Neutrophil (primary cell): ENCODE measurements at regions not wholly inside any gene's neighbourhood (a gene's known extent, or its start where the extent isn't known, plus 50 kb on each side); places are given as distances from the start of the nearest gene placed in this dataset.

Experiments used
- H3K27ac ChIP-seq: fragments of 200-600 bp; sonication (generic); 2 replicates; pipeline ENCODE4 v1.5.1; 2016; ENCODE audit warnings: mild to moderate bottlenecking, moderate library complexity
- H3K27me3 ChIP-seq: fragments of 200-600 bp; sonication (generic); 2 replicates; pipeline ENCODE4 v1.6.0; 2016; ENCODE audit warnings: mild to moderate bottlenecking
- H3K36me3 ChIP-seq: fragments of 200-600 bp; sonication (generic); 2 replicates; pipeline ENCODE4 v1.5.1; 2017
- H3K4me1 ChIP-seq, 2 experiments: fragments of 200-600 bp in 1 of 2; sonication (generic) in 1 of 2; 1 replicate in 1 of 2; 2 replicates in 1 of 2; pipeline versions ENCODE4 v1.5.1 to v1.6.1; 2013 to 2016; ENCODE audit warnings: low read depth in 1 of 2, low read length in 1 of 2, mild to moderate bottlenecking in 1 of 2, moderate library complexity in 1 of 2; ENCODE audit not compliant: control insufficient read depth in 1 of 2, insufficient read depth in 1 of 2
- H3K4me3 ChIP-seq, 2 experiments: fragments of 200-600 bp in 1 of 2; sonication (generic) in 1 of 2; 1 replicate in 1 of 2; 2 replicates in 1 of 2; pipeline ENCODE4 v1.5.1; 2013 to 2016; ENCODE audit warnings: low read depth in 1 of 2, low read length in 1 of 2, mild to moderate bottlenecking in 1 of 2, moderate library complexity in 1 of 2
- H3K9me3 ChIP-seq: fragments of 200-600 bp; sonication (generic); 2 replicates; pipeline ENCODE4 v1.5.1; 2016
- TF ChIP-seq, protein P1 (sequence below): fragments of 200-600 bp; sonication (generic); IDR thresholded peaks from 2 replicates; pipeline ENCODE4 v1.5.1; 2016; ENCODE audit warnings: antibody characterized with exemption

DNA sequence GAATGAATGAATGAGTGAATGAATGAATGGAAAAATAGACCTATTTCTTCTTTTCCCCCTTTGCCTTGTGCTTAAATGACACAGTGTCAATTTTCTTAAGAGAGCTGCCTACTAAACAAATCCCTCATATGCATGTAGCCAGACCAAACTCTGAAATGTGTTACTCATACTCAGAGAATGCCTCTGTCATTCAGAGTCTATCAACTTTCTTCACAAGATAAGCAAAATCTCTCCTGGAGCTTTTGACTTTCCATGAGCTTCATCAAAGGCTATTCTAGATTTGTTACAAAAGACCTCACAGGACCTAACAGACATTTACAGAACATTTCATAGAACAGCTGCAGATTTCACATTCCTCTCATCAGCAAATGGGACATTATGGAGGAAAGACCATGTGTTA lies 275.7 kb upstream of the MSX2 start:
- Histone ChIP-seq H3K4me3 (no peak overlapping the region), H3K27me3 (peaks cover 12% of the 10 kb centered on the region), H3K9me3 (no peaks in the 10 kb centered on the region), H3K27ac (no peak overlapping the region), H3K4me1 (no peaks in the 10 kb centered on the region), H3K36me3 (no peaks in the 10 kb centered on the region)
- TF ChIP-seq, protein P1, sequence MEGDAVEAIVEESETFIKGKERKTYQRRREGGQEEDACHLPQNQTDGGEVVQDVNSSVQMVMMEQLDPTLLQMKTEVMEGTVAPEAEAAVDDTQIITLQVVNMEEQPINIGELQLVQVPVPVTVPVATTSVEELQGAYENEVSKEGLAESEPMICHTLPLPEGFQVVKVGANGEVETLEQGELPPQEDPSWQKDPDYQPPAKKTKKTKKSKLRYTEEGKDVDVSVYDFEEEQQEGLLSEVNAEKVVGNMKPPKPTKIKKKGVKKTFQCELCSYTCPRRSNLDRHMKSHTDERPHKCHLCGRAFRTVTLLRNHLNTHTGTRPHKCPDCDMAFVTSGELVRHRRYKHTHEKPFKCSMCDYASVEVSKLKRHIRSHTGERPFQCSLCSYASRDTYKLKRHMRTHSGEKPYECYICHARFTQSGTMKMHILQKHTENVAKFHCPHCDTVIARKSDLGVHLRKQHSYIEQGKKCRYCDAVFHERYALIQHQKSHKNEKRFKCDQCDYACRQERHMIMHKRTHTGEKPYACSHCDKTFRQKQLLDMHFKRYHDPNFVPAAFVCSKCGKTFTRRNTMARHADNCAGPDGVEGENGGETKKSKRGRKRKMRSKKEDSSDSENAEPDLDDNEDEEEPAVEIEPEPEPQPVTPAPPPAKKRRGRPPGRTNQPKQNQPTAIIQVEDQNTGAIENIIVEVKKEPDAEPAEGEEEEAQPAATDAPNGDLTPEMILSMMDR: no peak

DNA sequence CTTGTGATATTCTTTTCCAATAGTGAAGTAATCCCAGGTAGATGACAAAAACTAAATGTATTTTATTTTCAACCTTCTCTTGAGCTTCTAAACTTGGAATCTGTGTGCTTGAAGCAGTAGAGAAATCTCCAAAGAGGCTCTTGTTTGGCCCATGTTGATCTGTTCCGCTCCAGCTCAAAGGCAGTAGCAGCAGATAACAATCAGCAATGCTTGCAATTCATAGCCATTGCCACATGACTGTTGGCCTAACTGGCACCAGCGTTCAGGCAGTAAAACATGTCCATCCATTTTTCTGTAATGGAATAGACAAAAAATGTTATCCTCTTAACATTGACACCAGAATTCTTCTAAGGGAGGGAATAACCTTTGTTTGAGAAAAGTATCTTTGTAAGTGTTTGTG lies 270.7 kb upstream of the MSX2 start:
- Histone ChIP-seq H3K9me3 (no peaks in the 10 kb centered on the region), H3K27ac (no peak overlapping the region), H3K36me3 (no peaks in the 10 kb centered on the region), H3K27me3 (peaks cover 18% of the 10 kb centered on the region), H3K4me3 (no peak overlapping the region), H3K4me1 (peaks cover 0 to 3% of the 10 kb centered on the region in 2 experiments)
- TF ChIP-seq, protein P1: no peak

DNA sequence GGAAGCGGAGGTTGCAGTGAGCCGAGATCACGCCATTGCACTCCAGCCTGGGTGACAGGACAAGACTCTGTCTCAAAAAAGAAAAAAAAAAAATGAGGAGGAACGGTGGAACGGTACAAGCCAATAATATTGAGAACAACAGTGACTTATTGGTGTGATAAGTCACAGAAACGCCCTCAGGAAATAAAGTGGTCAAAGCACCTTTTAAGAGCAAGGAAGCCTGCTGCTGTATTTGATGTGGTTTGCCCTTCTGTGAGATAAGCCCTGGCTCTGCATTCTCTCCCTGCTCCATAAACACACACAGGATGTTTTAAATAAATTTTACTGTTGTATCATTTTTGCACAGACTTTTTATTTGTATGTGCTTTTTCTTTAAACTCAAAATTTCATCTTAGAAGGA lies 269.9 kb upstream of the MSX2 start:
- TF ChIP-seq, protein P1: no peak
- Histone ChIP-seq H3K27me3 (peaks cover 18% of the 10 kb centered on the region), H3K9me3 (no peaks in the 10 kb centered on the region), H3K4me1 (peaks cover 0 to 5% of the 10 kb centered on the region in 2 experiments), H3K4me3 (no peak overlapping the region), H3K36me3 (no peaks in the 10 kb centered on the region), H3K27ac (no peak overlapping the region)

DNA sequence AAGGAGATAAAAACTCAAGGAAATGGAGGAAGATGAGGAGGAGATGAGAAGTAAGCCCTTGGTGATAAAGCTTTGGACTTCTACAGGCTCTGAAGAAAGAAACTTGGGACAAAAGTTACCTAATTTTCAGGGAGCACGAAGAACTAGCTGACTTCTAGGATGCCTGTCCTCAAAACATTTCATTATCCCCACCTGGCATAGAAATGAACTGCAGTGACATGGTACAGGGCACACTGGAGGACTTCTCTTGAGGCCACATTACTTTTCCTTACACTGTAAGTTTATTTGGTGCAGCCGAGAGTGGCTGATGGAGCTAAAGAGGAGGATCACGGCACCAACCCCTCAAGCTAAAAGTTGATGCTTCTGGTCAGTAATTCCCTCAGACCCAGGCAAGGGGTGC lies 269.5 kb upstream of the MSX2 start:
- Histone ChIP-seq H3K9me3 (no peaks in the 10 kb centered on the region), H3K27me3 (peaks cover 18% of the 10 kb centered on the region), H3K4me1 (peaks cover 0 to 9% of the 10 kb centered on the region in 2 experiments), H3K4me3 (no peak overlapping the region), H3K36me3 (no peaks in the 10 kb centered on the region), H3K27ac (no peak overlapping the region)
- TF ChIP-seq, protein P1: no peak

DNA sequence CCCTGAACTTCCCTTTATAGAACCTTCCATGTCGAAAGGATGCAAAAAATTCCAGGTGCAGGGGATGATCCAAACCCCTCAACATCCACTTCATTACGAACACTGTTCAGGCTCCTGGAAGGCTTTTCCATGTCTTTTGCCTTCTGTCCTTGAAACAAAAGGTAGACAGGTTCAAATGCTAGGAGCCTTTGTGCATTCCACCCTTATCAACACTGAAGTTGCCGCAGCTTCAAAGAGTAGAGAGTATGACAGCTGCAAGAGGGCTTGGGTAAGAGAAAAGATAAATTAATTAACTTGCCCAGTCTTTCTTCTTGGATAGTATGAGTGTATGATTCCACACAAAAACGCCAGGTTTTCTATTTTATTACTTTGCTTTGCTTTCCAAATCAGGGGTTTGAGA lies 269.1 kb upstream of the MSX2 start:
- Histone ChIP-seq H3K4me1 (peaks cover 0 to 11% of the 10 kb centered on the region in 2 experiments), H3K27me3 (peaks cover 18% of the 10 kb centered on the region), H3K9me3 (no peaks in the 10 kb centered on the region), H3K27ac (no peak overlapping the region), H3K36me3 (no peaks in the 10 kb centered on the region), H3K4me3 (no peak overlapping the region)
- TF ChIP-seq, protein P1: no peak

DNA sequence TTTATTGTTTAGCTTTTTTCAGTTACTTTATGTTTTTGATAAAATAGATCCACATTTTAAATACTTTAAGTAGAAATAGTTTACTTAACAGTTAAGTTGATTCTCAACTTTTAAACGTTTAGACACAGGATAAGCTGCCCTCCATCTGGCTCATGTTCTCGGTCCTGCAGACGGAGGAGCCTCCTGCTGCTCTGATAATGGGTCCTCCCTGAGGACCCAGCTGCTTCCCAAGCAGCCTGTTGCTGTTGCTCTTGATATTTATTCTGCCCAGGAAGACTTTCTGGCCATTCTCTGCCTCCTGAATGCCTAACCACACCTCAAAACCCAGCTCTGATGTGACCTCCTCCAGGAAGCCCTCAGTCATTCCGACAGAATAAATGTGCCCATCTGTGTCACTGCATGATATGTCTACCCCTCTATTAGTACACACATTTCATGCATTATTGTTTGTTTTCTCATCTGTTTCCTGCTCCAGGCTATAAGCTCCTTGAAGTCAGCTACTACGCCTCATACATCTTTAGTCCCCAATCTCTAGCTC lies 267.2 kb upstream of the MSX2 start:
- H3K27me3 ChIP-seq: peaks cover 26% of the 10 kb centered on the region
- H3K9me3 ChIP-seq: no peaks in the 10 kb centered on the region
- H3K27ac ChIP-seq: no peak overlapping the region
- no peaks in the 10 kb centered on the region for H3K36me3 ChIP-seq
- H3K4me1 ChIP-seq: peaks cover 0 to 11% of the 10 kb centered on the region in 2 experiments
- TF ChIP-seq, protein P1: no peak
- no peak overlapping the region for H3K4me3 ChIP-seq
